Endothelial cell of umbilical vein (primary cell): ENCODE measurements at regions not wholly inside any gene's neighbourhood (a gene's known extent, or its start where the extent isn't known, plus 50 kb on each side); places are given as distances from the start of the nearest gene placed in this dataset.

Experiments used
- BruUV-seq: library from RNA; stranded (reverse); fragments of 400-500 nt; replicated peaks from 2 replicates; lab custom pipeline; 2021; lab: Mats Ljungman, UMichigan
- CTCF ChIA-PET: fragments of 300-600, 350-600 bp; sonication (Branson Sonifier 250); formaldehyde crosslinking; loops from one replicate; lab custom pipeline; 2021; ENCODE audit warnings: antibody characterized with exemption, inconsistent platforms; lab: Charles Lee
- POLR2A ChIA-PET: fragments of 300-600, 350-600 bp; sonication (Branson Sonifier 250); formaldehyde crosslinking; loops from one replicate; lab custom pipeline; 2021; ENCODE audit warnings: antibody characterized with exemption, inconsistent platforms; lab: Charles Lee
- DNase-seq: peaks from one replicate; pipeline ENCODE4 v3.0.0-alpha.2; 2011; ENCODE audit warnings: low read depth, low spot score
- FAIRE-seq: peaks from 2 replicates; lab custom pipeline; 2011; peaks lifted over from hg19 to GRCh38; lab: Jason Lieb, UNC
- H2AFZ ChIP-seq: 2 replicates; pipeline ENCODE4 v1.6.0; 2012; ENCODE audit warnings: low read depth, low read length, control low read depth, inconsistent platforms
- H3K27ac ChIP-seq: 2 replicates; pipeline ENCODE4 v1.5.1; 2011; ENCODE audit warnings: low read depth, mild to moderate bottlenecking, control low read depth, low read length, moderate library complexity; ENCODE audit not compliant: insufficient read depth
- H3K27me3 ChIP-seq, 2 experiments: 2 replicates each; pipeline versions ENCODE4 v1.6.0 to v1.6.1; 2011; ENCODE audit warnings: low read length in 2 of 2, mixed read lengths in 1 of 2; ENCODE audit not compliant: control insufficient read depth in 2 of 2, insufficient read depth in 2 of 2
- H3K36me3 ChIP-seq, 2 experiments: 2 replicates in 1 of 2; 3 replicates in 1 of 2; pipeline ENCODE4 v1.5.1; 2011; ENCODE audit warnings: low read length in 2 of 2, mild to moderate bottlenecking in 1 of 2, moderate library complexity in 1 of 2; ENCODE audit not compliant: control insufficient read depth in 2 of 2, insufficient read depth in 2 of 2; ENCODE audit errors: extremely low read depth in 1 of 2
- H3K4me1 ChIP-seq: 3 replicates; pipeline ENCODE4 v1.5.1; 2011; ENCODE audit warnings: mild to moderate bottlenecking, low read length; ENCODE audit not compliant: control insufficient read depth, insufficient read depth; ENCODE audit errors: extremely low read depth
- H3K4me2 ChIP-seq: 2 replicates; pipeline ENCODE4 v1.6.1; 2011; ENCODE audit warnings: low read length, control low read depth, mixed read lengths; ENCODE audit not compliant: insufficient read depth
- H3K4me3 ChIP-seq, 3 experiments: fragments of 200-600 bp in 1 of 3; sonication (generic), shearing (Covaris generic) in 1 of 3; replicated peaks in 1 of 3; 2 replicates each; pipeline ENCODE4 v1.5.1; 2011 to 2016; ENCODE audit warnings: control low read depth in 3 of 3, low read length in 3 of 3, mild to moderate bottlenecking in 2 of 3, inconsistent platforms in 1 of 3, low read depth in 1 of 3, moderate library complexity in 1 of 3; ENCODE audit not compliant: insufficient read depth in 1 of 3
- H3K79me2 ChIP-seq: 2 replicates; pipeline ENCODE4 v1.6.0; 2012; ENCODE audit warnings: low read length, inconsistent platforms; ENCODE audit not compliant: control insufficient read depth, insufficient read depth
- H3K9ac ChIP-seq: replicated peaks from 2 replicates; pipeline ENCODE3; 2011; ENCODE audit warnings: low read length, control low read depth; ENCODE audit not compliant: insufficient read depth; ENCODE audit errors: extremely low read depth
- H3K9me1 ChIP-seq: replicated peaks from 3 replicates; pipeline ENCODE4 v1.6.0; 2011; ENCODE audit warnings: mild to moderate bottlenecking, low read length; ENCODE audit not compliant: control insufficient read depth, insufficient read depth; ENCODE audit errors: extremely low read depth
- H3K9me3 ChIP-seq: replicated peaks from 2 replicates; pipeline ENCODE4 v1.5.1; 2012; ENCODE audit warnings: low read length, inconsistent platforms; ENCODE audit not compliant: control insufficient read depth, insufficient read depth
- H4K20me1 ChIP-seq: replicated peaks from 2 replicates; pipeline ENCODE3; 2011; ENCODE audit warnings: mild to moderate bottlenecking, low read length; ENCODE audit not compliant: control insufficient read depth, insufficient read depth; ENCODE audit errors: extremely low read depth
- FOS ChIP-seq: IDR thresholded peaks from 2 replicates; pipeline ENCODE4 v1.6.1; 2011; ENCODE audit warnings: mild to moderate bottlenecking, low read length, moderate library complexity, borderline replicate concordance; ENCODE audit not compliant: insufficient read depth
- GATA2 ChIP-seq: IDR thresholded peaks from 2 replicates; pipeline ENCODE4 v1.7.0; 2011; ENCODE audit warnings: low read depth, mild to moderate bottlenecking, moderate library complexity, mixed read lengths, low read length; ENCODE audit not compliant: insufficient read length, insufficient read depth
- JUN ChIP-seq: IDR thresholded peaks from 2 replicates; pipeline ENCODE4 v1.6.1; 2011; ENCODE audit warnings: borderline replicate concordance, low read depth; ENCODE audit not compliant: insufficient read length, insufficient read depth
- MYC ChIP-seq: IDR thresholded peaks from one replicate; pipeline ENCODE4 v1.6.1; 2011; ENCODE audit warnings: mild to moderate bottlenecking, low read depth, low read length
- POLR2A ChIP-seq: IDR thresholded peaks from 2 replicates; pipeline ENCODE4 v1.6.1; 2012; ENCODE audit warnings: low read depth, mild to moderate bottlenecking, control low read depth, low read length
- POLR2AphosphoS5 ChIP-seq: IDR thresholded peaks from 2 replicates; pipeline ENCODE4 v1.6.1; 2012; ENCODE audit warnings: low read depth, mild to moderate bottlenecking, control low read depth, low read length, moderate library complexity; ENCODE audit not compliant: insufficient read depth
- dilution Hi-C: fragments of 300-500 bp; cut with MboI; formaldehyde crosslinking; loops from one replicate; pipeline ENCODE4 v1.15.0; 2019; ENCODE audit warnings: low sequenced_read_pairs; ENCODE audit not compliant: extremely low pct_ligation_motif_present
- intact Hi-C: fragments of 100-400 bp; cut with micrococcal nuclease; formaldehyde crosslinking; loops from one replicate; pipeline ENCODE4 v1.10.0; 2022
- TF ChIP-seq, protein P1 (sequence below), 2 donors: IDR thresholded peaks; 1 replicate in 1 of 2; 2 replicates in 1 of 2; pipeline ENCODE4 v1.5.1; 2011; ENCODE audit warnings: low read length in 2 of 2, mild to moderate bottlenecking in 2 of 2, moderate library complexity in 2 of 2, control low read depth in 1 of 2, inconsistent platforms in 1 of 2, low read depth in 1 of 2; ENCODE audit not compliant: insufficient read depth in 1 of 2; ENCODE audit errors: extremely low read depth in 1 of 2

DNA sequence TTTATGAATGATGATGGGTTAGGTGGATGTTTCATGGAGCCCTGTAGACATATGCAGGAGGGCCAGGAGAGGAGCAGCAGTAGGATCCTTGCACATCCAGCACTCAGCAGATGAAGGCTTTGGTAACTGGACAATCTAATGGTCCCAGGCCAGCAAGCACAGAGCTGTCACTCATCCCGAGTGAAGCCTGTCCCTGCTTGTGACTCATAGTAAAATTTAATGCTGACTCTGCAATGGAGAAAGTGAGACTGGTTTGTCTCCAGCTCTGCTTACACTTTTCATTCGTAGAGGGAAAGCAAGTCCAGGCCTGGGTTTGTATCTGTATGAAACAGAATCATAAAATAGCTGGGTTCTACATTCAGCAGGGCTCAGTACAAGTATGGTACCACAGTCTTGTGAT is 131.7 kb downstream of the DTWD1 start:
- POLR2A ChIA-PET, result interaction anchor here (0.5 kb wide), 1 partner anchor 63 kb away, joined by 4 read pairs; no protein-coding TSS in a partner anchor
- TF ChIP-seq MYC, result no peak
- TF ChIP-seq, protein P1, sequence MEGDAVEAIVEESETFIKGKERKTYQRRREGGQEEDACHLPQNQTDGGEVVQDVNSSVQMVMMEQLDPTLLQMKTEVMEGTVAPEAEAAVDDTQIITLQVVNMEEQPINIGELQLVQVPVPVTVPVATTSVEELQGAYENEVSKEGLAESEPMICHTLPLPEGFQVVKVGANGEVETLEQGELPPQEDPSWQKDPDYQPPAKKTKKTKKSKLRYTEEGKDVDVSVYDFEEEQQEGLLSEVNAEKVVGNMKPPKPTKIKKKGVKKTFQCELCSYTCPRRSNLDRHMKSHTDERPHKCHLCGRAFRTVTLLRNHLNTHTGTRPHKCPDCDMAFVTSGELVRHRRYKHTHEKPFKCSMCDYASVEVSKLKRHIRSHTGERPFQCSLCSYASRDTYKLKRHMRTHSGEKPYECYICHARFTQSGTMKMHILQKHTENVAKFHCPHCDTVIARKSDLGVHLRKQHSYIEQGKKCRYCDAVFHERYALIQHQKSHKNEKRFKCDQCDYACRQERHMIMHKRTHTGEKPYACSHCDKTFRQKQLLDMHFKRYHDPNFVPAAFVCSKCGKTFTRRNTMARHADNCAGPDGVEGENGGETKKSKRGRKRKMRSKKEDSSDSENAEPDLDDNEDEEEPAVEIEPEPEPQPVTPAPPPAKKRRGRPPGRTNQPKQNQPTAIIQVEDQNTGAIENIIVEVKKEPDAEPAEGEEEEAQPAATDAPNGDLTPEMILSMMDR (IDR thresholded peaks at IDR 0.05; ENCODE audit: extremely low read depth in 1 of 2, insufficient read depth in 1 of 2, low read depth in 1 of 2, low read length in 2 of 2), result no peak
- no peak for TF ChIP-seq POLR2AphosphoS5
- no peak for TF ChIP-seq POLR2A
- H4K20me1 ChIP-seq, result no peaks in the 10 kb centered on the region
- no peaks in the 10 kb centered on the region for H3K27me3 ChIP-seq
- no peak overlapping the region for H3K4me3 ChIP-seq
- H3K9me3 ChIP-seq, result no peaks in the 10 kb centered on the region
- DNase-seq (no peak), FAIRE-seq (no peak)
- no peaks in the 10 kb centered on the region for H3K79me2 ChIP-seq
- H3K4me1 ChIP-seq, result no peaks in the 10 kb centered on the region
- dilution Hi-C loops (no loop called here), intact Hi-C loops (no loop called here)
- no peak overlapping the region for H3K9ac ChIP-seq
- H3K36me3 ChIP-seq, result no peaks in the 10 kb centered on the region
- H2AFZ ChIP-seq, result no peak overlapping the region
- no peak overlapping the region for H3K27ac ChIP-seq
- BruUV-seq, result no TSS peak
- no peaks in the 10 kb centered on the region for H3K9me1 ChIP-seq
- no peak overlapping the region for H3K4me2 ChIP-seq
- CTCF ChIA-PET, result no interaction called here

GRCh38 chr15:49758456-49758855 is 137.6 kb downstream of the DTWD1 start:
- no peaks in the 10 kb centered on the region for H3K9me1 ChIP-seq
- H3K27ac ChIP-seq, result no peak overlapping the region
- TF ChIP-seq GATA2, result no peak
- TF ChIP-seq POLR2A, result no peak
- TF ChIP-seq MYC, result no peak
- TF ChIP-seq JUN, result no peak
- TF ChIP-seq POLR2AphosphoS5, result no peak
- no peak for TF ChIP-seq FOS
- TF ChIP-seq, protein P1 (IDR thresholded peaks at IDR 0.05; ENCODE audit: extremely low read depth in 1 of 2, insufficient read depth in 1 of 2, low read depth in 1 of 2, low read length in 2 of 2), result no peak
- no peaks in the 10 kb centered on the region for H3K9me3 ChIP-seq
- H3K4me3 ChIP-seq, result no peak overlapping the region
- dilution Hi-C loops (no loop called here), intact Hi-C loops (no loop called here)
- BruUV-seq, result no TSS peak
- FAIRE-seq, result no peak
- H3K79me2 ChIP-seq, result no peaks in the 10 kb centered on the region
- ChIA-PET POLR2A (no interaction called here), CTCF (no interaction called here)
- no peaks in the 10 kb centered on the region for H3K4me1 ChIP-seq
- H3K27me3 ChIP-seq, result no peaks in the 10 kb centered on the region
- no peak overlapping the region for H3K4me2 ChIP-seq
- no peak overlapping the region for H3K9ac ChIP-seq
- H4K20me1 ChIP-seq, result no peaks in the 10 kb centered on the region
- no peak overlapping the region for H2AFZ ChIP-seq
- H3K36me3 ChIP-seq, result no peaks in the 10 kb centered on the region
- no peak for DNase-seq
